GM18951 (cell line): ENCODE measurements at regions not wholly inside any gene's neighbourhood (a gene's known extent, or its start where the extent isn't known, plus 50 kb on each side); places are given as distances from the start of the nearest gene placed in this dataset.
"Not testable (repeated sequence)": the region's sequence is repeated elsewhere in the genome, so short reads cannot be mapped to it uniquely, and the experiment has no call there.

Source experiments
- POLR2A ChIP-seq: IDR thresholded peaks from 4 replicates; pipeline ENCODE4 v1.6.1; 2011; ENCODE audit warnings: mild to moderate bottlenecking; ENCODE audit not compliant: insufficient read length, insufficient read depth; ENCODE audit errors: extremely low read depth
- in situ Hi-C: fragments of 300-500 bp; cut with MboI; formaldehyde crosslinking; loops from one replicate; pipeline ENCODE4 v1.12.0; 2022; ENCODE audit warnings: low sequenced_read_pairs, mixed read lengths, inconsistent platforms; ENCODE audit not compliant: unreplicated experiment

DNA sequence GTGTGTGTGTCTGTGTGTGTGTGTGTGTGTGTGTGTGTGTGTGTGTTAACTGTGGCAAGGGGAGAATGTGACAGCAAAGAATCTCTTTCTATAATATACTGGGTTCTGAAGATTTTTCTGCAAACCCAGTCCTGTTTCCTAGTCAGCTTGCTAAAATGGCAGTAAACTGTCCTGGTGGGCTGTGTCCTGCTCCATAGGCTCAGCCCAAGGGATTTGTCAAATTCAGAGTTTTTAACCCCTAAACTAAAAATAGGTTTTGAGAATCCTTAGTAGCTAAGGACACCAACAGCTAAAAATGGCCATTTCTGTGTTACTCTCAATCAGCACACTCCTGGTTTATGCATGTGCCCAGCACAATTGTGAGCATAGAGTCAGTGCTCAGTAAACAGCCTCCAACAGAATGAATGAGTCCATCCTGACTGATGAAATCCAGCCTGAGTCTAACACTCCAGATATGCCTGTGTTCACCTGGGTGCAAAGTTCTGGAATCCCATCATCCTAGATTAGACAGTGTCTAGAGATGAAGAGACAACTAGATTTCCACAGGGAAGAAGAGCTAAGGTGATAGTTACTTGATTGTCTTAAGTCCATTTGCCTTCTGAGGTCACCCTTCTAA is 192.6 kb downstream of the TTC6 start:
- TF ChIP-seq POLR2A: no peak
- in situ Hi-C loops: no loop called here

DNA sequence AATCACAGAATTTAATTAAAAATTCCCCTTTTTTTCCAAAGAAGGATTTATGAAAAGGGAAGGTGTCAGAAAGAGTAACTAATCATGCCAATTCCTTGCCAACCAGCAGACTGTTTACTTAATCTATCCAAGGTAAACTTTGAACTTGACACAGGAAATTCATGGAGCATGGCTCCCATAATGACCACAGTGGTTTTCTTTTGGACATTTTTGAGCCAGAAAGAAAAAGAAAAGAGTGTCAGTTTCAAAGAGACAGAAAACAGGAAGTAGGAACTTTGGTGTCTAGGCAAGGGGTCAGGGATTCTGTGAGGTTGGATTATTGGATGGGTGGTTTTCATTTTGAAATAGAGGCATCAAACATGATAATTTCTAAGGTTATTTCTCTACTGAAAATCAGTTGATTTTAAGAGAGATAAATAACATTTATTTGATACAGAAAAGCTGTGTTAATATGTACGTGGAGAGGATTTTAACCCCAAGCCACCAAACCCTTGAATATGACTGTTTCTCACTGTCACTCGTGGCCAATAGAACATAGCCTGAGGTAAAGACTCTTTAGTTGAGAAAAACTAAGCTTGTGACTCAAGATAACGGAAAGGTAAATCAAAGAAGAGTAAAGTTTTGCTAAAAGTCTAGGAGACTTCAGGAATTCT is 196.1 kb downstream of the TTC6 start:
- no peak for TF ChIP-seq POLR2A
- in situ Hi-C loops: no loop called here

GRCh38 chr14:37792124-37792523 is 196.7 kb downstream of the TTC6 start:
- in situ Hi-C loops: no loop called here
- TF ChIP-seq POLR2A: no peak

DNA sequence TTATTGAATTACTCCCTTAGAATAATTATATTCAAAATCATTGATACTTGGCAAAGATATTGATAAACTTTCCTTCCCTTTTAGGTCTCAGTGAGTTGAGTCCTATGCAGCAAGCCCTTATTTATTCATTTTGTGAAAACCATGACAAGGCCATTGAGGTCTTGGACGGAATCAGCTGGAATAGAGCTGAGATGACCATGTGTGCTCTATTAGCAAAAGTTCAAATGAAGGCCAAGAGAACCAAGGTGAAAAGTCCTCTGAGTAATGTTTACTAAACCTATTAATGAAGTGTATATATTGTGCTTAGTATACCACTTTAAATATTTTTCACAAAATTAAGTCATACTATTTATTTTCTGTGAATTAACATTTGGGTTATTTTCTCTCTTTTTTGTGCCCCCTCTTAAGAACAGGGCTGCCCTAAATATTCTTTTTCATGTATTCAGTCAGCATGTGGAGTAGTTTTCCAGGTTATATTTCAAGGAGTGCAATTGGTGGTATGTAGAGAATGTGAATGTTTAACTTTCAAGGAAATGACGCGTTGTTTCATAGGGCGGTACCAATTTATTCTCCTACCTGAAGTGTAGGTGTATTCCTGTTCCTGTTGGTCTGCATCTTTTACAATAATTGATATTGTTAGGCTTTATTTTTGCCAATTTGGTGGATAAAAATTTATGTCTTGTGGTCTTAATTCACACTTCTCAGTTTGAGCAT is 201.4 kb downstream of the TTC6 start:
- in situ Hi-C loops: no loop called here
- TF ChIP-seq POLR2A: no peak

- in situ Hi-C loops: no loop called here
- TF ChIP-seq POLR2A: no peak
These were observed 202.2 kb downstream of the TTC6 start for GRCh38 chr14:37797675-37798074.

DNA sequence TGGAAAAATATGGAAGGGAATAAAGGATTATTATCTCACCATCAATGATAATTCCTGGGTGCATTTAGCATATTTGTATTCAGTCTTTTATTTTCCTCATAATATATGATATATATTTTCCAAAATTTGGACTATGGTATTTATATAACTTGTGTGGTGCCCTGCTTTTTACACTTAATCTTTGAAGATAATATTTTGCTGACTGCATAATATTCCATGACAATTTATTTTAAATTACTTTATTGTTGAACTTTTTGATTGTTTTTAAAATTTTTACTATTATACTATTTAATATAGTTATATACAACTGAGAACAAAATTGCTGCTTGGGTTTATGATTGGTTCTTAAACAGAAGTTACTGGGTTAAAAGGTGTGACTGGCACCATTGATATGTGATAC is 212.3 kb downstream of the TTC6 start:
- in situ Hi-C loops: no loop called here
- TF ChIP-seq POLR2A: no peak

DNA sequence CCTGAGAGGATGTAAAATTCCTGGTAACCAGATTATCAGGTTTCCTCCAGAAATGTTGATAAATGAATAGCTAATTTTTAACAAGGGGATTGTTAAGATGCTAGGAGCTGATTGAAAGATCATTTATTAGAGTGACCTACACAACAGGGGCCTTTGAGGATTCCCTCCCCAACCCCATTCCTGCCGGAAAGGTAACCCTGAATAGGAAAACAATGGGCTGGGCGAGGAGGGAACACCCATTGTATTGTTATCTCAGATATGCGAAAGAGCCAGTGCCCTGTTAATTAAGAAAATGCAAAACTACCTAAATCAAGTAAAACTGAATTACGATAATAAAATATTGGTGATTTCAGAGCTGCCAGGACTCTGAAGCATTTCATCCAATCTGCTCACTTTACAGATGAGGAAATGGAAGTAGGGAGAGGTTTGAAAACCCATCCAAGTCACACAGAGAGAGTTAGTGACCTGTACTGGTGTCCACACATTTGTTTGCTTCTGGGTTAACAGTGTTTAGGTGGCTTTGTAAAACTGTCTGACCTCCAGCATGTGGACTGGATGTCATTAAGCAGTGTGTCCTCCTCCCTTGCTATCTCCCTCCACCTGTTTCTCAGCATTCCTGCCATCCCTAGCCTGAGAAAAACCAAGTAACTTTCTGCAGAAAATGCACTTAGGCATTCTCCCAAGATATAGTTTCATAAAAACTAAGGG is 214.8 kb downstream of the TTC6 start:
- in situ Hi-C loops: no loop called here
- no peak for TF ChIP-seq POLR2A

- no peak for TF ChIP-seq POLR2A
- in situ Hi-C loops: no loop called here
These were observed 218.3 kb downstream of the TTC6 start for GRCh38 chr14:37813732-37814131.

GRCh38 chr14:37816135-37816534 is 220.7 kb downstream of the TTC6 start:
- no peak for TF ChIP-seq POLR2A
- in situ Hi-C loops: no loop called here

DNA sequence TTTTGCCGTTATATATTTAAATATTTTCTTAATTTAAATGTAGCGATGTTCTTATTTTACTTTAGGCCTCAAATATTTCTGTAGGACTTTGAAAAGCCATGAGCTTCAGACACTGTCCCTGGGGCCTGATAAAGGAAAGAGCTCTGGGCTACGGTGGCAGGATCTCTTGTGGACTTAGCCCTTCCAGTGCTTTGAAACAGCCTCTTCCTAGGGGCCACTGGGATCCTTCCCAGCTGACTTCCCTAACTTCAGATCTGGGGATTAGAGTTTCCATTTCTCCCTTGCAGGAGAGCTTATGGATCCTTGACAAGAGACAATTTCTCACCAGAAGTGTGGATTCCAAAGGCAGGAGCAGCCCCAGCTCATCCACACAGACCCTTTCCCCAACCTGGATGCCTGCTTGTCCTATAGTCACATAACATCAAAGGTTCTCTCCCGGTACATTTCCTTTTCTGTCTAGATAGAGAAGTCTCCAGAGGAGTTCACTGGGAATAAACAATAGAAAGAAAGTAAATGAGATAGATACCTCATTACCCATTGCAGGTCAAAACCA is 221.4 kb downstream of the TTC6 start:
- in situ Hi-C loops: no loop called here
- no peak for TF ChIP-seq POLR2A

DNA sequence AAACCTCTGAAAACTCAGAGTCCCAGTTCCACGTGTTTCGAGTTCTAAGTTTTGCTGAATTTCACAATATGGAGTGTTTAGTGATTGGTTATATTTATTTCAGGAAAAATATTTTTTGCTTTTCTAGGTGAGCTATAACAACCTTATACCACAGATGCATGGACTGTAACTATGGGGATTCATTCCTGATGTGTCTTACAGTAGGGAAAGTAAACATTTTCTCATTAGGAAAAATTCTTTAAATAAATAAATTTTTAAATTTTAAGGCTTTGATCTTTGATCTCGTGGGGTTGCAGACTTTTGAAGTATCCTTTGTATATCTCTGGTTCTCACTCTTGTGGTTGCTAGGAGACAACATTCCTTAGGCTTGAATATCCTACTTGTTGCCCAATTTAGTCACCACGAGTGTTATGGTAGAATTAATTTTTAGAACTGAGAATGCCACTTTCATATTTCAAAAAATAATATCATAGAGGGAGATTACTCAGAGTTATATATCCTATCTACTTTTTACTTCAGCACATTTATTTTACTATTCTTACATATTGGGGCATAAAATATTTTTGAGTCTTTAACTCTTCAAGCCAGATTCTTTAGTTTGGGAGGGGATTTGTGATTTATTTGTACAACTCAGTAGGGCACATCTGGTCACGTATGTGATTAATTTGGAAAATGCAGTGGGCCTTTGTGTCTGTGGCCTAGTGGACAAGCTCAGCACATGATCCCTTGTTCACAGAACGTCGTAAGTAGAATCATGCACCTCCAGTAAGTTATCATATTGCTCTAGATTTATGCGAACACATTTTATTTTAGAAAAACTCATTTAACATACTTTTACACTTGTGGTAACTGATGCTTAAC is 224.0 kb downstream of the TTC6 start:
- in situ Hi-C loops: no loop called here
- no peak for TF ChIP-seq POLR2A

GRCh38 chr14:37820810-37821209 is 225.4 kb downstream of the TTC6 start:
- in situ Hi-C loops: not testable (repeated sequence)

DNA sequence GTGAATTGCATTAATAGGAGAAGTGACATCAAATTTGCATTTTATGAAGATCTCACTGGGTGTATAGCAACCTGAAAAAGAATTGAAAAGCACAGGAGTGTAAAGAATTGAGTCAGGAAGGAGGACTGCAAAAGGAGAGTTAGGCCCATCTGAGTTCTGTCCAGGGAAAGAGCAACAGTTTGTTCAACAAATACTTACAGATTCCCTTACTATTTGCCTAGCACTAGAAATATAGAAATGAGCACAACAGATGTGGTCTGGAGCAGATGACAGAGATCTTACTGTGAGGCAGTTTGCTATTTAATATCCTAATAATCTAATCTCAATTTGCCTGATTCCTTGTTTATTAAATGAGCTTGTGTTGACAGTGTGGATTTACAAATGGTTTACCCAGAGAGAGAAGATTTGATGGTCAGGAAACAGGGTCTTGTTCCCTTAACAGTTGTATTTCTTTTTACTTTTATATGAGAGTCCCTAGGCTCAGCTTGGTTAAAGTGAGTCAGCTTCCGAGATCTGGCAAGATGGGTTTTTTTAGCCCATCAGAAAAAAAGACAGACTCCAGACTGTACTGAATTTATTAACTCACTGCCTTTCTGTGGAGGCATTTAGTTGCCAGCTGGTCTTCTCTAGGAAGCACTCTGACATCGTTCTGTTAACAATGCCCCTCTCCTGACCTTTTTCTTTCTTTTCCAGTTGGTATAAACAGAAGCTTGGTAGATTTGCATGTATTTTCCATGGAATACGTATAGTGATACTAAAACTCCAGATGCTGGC is 229.7 kb downstream of the TTC6 start:
- TF ChIP-seq POLR2A: no peak
- in situ Hi-C loops: no loop called here
